ENCODE measurements at regions not wholly inside any gene's neighbourhood (a gene's known extent, or its start where the extent isn't known, plus 50 kb on each side); places are given as distances from the start of the nearest gene placed in this dataset.

GRCh38 chr16:8452941-8453340 is 137.4 kb downstream of the TMEM114 start:
- Mint-ChIP-seq H3K27me3 (peaks cover 13% of the 10 kb centered on the region), H3K9me3 (no peaks in the 10 kb centered on the region), H3K4me1 (ENCODE audit: unreplicated experiment) (no peaks in the 10 kb centered on the region), H3K27ac (no peak overlapping the region), H3K4me3 (no peak overlapping the region), H3K36me3 (no peaks in the 10 kb centered on the region)
- no peak for DNase-seq (ENCODE audit: extremely low spot score, unreplicated experiment)
- no peak for TF ChIP-seq CTCF (conservative IDR thresholded peaks at IDR 0.05)

GRCh38 chr16:8436931-8437330 is 153.4 kb downstream of the TMEM114 start:
- Mint-ChIP-seq H3K9me3 (no peaks in the 10 kb centered on the region), H3K36me3 (no peaks in the 10 kb centered on the region), H3K4me1 (ENCODE audit: unreplicated experiment) (no peaks in the 10 kb centered on the region), H3K27me3 (peaks cover 29% of the 10 kb centered on the region), H3K27ac (no peak overlapping the region), H3K4me3 (no peak overlapping the region)
- no peak for DNase-seq (ENCODE audit: extremely low spot score, unreplicated experiment)
- TF ChIP-seq CTCF (conservative IDR thresholded peaks at IDR 0.05), result no peak

- peaks cover 26% of the 10 kb centered on the region for H3K27me3 Mint-ChIP-seq
- H3K4me1 Mint-ChIP-seq (ENCODE audit: unreplicated experiment), result no peaks in the 10 kb centered on the region
Observed at GRCh38 chr16:8431783-8432182, 158.5 kb downstream of the TMEM114 start.

GRCh38 chr16:8430401-8430800 is 159.9 kb downstream of the TMEM114 start:
- no peak for DNase-seq (ENCODE audit: extremely low spot score, unreplicated experiment)
- TF ChIP-seq CTCF (conservative IDR thresholded peaks at IDR 0.05), result no peak
- Mint-ChIP-seq H3K36me3 (no peaks in the 10 kb centered on the region), H3K4me3 (no peak overlapping the region), H3K27ac (no peak overlapping the region), H3K4me1 (ENCODE audit: unreplicated experiment) (no peaks in the 10 kb centered on the region), H3K9me3 (no peaks in the 10 kb centered on the region), H3K27me3 (peaks cover 24% of the 10 kb centered on the region)

More at GRCh38 chr16:8431783-8432182, 158.5 kb downstream of the TMEM114 start:
- Mint-ChIP-seq H3K27ac (no peak overlapping the region), H3K9me3 (no peaks in the 10 kb centered on the region), H3K4me3 (no peak overlapping the region), H3K36me3 (no peaks in the 10 kb centered on the region)
- no peak for TF ChIP-seq CTCF (conservative IDR thresholded peaks at IDR 0.05)
- no peak for DNase-seq (ENCODE audit: extremely low spot score, unreplicated experiment)

- no peak for TF ChIP-seq CTCF (conservative IDR thresholded peaks at IDR 0.05)
- no peaks in the 10 kb centered on the region for H3K9me3 Mint-ChIP-seq
- peaks cover 10% of the 10 kb centered on the region for H3K27me3 Mint-ChIP-seq
- H3K36me3 Mint-ChIP-seq, result no peaks in the 10 kb centered on the region
- DNase-seq (ENCODE audit: extremely low spot score, unreplicated experiment), result no peak
- H3K4me1 Mint-ChIP-seq (ENCODE audit: unreplicated experiment), result no peaks in the 10 kb centered on the region
- no peak overlapping the region for H3K4me3 Mint-ChIP-seq
- no peak overlapping the region for H3K27ac Mint-ChIP-seq
Observed at GRCh38 chr16:8426569-8426968, 163.7 kb downstream of the TMEM114 start.

GRCh38 chr16:8417145-8417544 is 173.2 kb downstream of the TMEM114 start:
- no peaks in the 10 kb centered on the region for H3K4me1 Mint-ChIP-seq (ENCODE audit: unreplicated experiment)
- no peak for TF ChIP-seq CTCF (conservative IDR thresholded peaks at IDR 0.05)
- no peaks in the 10 kb centered on the region for H3K9me3 Mint-ChIP-seq
- peaks cover 5% of the 10 kb centered on the region for H3K27me3 Mint-ChIP-seq
- no peak overlapping the region for H3K4me3 Mint-ChIP-seq
- DNase-seq (ENCODE audit: extremely low spot score, unreplicated experiment), result no peak
- no peaks in the 10 kb centered on the region for H3K36me3 Mint-ChIP-seq
- no peak overlapping the region for H3K27ac Mint-ChIP-seq
